ENCODE measurements at regions not wholly inside any gene's neighbourhood (a gene's known extent, or its start where the extent isn't known, plus 50 kb on each side); places are given as distances from the start of the nearest gene placed in this dataset.

DNA sequence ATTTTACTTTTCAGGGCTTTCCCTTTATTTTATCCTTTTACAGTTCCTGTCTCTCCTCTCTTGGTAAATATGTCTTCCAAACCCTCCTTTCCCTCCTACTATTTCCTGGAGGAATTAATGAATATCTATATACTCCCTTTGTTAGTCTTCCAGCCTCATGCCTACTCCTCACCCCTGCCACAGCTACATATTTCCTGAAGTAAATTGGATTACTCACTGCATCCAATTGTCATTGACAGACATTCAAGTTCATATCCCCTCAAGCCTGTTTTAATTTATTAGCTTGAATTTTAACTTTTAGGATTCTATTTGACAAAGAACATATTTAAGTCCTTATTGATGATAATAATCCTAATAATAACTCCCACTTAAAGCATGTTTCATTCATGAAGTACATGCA lies 314.5 kb downstream of the TMEM161B start:
- TF ChIP-seq, protein P1, sequence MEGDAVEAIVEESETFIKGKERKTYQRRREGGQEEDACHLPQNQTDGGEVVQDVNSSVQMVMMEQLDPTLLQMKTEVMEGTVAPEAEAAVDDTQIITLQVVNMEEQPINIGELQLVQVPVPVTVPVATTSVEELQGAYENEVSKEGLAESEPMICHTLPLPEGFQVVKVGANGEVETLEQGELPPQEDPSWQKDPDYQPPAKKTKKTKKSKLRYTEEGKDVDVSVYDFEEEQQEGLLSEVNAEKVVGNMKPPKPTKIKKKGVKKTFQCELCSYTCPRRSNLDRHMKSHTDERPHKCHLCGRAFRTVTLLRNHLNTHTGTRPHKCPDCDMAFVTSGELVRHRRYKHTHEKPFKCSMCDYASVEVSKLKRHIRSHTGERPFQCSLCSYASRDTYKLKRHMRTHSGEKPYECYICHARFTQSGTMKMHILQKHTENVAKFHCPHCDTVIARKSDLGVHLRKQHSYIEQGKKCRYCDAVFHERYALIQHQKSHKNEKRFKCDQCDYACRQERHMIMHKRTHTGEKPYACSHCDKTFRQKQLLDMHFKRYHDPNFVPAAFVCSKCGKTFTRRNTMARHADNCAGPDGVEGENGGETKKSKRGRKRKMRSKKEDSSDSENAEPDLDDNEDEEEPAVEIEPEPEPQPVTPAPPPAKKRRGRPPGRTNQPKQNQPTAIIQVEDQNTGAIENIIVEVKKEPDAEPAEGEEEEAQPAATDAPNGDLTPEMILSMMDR (IDR thresholded peaks at IDR 0.05), result no peak
- TF ChIP-seq POLR2A (IDR thresholded peaks at IDR 0.05), result no peak
- no peak for TF ChIP-seq EP300 (IDR thresholded peaks at IDR 0.05)
